HS-5 (cell line): ENCODE measurements at regions not wholly inside any gene's neighbourhood (a gene's known extent, or its start where the extent isn't known, plus 50 kb on each side); places are given as distances from the start of the nearest gene placed in this dataset.
"Not testable (repeated sequence)": the region's sequence is repeated elsewhere in the genome, so short reads cannot be mapped to it uniquely, and the experiment has no call there.

Experiments used
- DNase-seq: peaks from one replicate; pipeline ENCODE4 v3.0.0-alpha.2; 2012; ENCODE audit warnings: low read depth

DNA sequence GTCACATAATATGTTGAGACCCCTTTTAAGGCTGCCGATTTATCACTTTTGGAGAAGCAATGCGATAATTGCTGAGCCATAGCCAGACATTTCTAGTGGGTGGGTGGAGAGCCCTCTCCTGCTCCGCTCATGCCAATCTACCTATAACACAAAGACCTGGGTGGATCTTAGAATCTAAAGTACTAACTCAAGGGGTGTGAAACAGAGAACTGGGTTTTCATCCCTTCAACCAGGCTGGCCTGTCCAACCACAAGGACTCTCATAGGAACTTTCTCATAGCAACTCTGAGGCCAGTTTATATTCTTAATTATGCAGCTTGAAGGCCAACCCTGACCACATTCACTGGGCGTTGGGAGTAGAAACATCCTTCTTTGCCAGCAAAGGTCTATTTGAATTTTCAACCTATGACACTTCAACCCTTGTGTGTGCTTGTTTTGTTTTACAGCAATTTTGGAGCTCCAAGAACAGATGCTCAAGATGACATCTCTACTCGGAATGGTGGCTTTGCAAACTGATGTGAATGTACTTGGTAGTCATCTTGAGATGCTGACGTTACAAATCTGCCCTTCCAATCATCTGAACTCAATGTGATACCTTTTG lies 1198.2 kb upstream of the AUTS2 start:
- no peak for DNase-seq

DNA sequence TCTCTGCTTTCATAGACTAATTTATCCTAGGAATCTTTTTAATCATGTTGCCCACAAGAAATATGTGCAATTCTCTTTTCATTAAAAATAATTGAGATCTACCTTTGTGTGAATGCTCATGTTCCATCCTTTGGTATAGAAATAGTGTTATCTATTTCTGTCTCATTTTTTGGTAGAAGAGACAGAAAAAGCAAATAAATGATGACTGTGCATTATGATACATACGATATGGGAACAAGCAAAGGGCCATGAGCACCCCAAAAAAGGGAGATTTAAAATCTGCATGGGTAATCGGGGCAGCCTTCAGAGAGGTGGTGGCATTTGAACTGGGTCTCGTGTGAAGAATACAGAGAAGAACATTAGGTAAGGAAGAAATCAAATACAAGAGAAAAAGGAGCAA lies 1197.5 kb upstream of the AUTS2 start:
- no peak for DNase-seq

DNA sequence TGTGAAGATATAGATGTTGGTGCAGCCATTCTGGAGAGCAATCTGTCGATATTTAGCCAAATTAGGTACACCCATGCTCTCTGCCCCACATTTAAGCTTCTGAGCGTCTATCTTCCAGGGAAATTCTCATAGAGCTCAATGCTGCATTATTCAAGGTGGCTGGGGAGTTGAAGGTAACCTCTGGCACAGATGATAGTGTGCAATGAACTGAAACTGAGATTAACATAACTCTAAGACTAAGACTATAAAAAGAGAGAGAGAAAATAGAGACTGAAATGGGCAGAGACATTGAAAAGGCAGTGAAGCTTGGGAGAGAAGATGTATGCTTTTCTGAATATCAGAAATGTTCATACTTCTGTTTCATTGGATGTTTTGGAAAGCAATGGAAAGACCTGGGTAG lies 1197.0 kb upstream of the AUTS2 start:
- no peak for DNase-seq

- no peak for DNase-seq
Measured at GRCh38 chr7:68406480-68406879, 1191.8 kb upstream of the AUTS2 start.

DNA sequence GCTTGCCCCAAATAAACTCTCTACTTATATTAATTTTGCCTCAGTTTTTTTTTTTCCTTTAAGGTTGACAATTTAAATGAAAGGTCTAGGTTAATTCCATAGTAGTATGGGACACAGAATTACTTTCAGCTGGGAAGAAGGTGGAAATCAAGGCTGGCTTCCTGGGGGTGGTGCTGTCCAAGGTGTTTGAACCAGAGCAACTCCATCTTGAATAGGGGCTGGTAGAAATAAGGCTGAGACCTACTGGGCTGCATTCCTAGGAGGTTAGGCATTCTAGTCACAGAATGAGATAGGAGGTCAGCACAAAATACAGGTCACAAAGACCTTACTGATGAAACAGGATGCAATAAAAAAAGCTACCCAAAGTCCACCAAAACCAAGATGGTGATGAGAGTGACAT lies 1190.8 kb upstream of the AUTS2 start:
- DNase-seq, result no peak

- DNase-seq, result no peak
Measured at GRCh38 chr7:68408873-68409272, 1189.4 kb upstream of the AUTS2 start.

GRCh38 chr7:68409851-68410250 lies 1188.4 kb upstream of the AUTS2 start:
- no peak for DNase-seq

DNA sequence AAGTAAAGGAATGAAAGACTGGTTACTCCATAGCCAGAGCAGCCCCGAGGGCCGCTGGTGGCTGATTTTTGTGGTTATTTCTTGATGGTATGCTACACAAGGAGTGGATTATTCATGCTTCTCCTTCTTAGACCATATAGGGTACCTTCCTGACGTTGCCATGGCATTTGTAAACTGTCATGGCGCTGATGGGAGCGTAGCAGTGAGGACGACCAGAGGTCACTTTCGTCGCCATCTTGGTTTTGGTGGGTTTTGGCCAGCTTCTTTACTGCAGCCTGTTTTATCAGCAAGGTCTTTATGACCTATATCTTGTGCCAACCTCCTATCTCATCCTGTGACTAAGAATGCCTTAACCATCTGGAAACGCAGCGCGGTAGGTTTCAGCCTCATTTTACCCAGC lies 1187.6 kb upstream of the AUTS2 start:
- not testable (repeated sequence) for DNase-seq

DNA sequence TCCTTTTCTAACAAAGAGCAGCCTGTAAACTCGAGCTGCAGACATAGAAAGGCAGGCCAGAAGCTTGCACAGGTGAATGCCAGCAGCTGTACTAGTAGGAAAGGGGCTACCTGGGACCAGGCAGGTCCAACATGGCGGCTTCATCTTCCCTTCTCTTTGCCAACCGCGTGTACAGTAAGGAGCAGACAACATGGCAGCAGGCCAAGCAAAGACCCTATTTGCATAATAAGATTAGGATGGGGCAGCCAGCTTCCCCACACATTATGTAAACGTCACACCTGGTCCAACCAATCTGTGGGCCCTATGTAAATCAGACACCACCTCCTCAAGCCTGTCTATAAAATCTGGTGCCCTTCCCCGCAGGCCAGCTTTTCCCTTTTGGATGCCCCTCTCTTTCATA lies 1186.5 kb upstream of the AUTS2 start:
- DNase-seq, result no peak

DNA sequence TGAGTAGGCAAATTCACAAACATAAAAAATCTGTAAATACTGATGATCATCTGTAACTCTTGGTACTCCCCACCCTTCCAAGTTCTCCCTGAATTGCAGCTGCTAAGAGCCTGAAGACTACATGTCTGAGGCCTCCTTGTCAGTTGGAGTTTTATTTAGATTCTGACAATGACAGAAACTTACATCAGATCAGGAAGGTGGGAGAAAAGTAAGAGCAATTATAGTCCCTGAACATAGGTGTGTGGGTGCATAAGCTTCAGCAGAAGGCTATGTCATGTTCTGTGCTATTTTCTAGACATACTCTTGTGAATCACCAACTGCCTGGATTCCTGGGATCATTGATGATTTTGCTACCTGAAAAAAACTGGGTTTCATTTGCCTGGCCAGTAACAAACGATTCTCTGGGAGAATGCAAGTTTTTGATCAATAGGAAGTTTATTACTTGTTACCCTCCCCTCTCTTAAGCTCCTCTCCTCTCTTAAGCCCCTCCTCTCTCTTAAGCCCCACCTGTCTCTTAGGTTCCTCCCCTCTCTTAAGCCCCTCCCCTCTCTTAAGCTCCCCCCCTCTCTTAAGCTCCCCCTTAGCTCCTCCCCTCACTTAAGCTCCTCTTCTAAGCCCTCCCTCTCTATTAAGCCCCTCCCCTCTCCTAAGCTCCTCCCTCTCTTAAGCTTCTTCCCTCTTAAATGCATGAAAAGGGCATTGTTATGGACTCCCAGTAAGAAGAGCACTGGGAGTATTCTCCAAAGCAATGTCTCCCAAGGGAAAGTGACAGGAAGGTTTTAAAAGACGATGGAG lies 1183.4 kb upstream of the AUTS2 start:
- DNase-seq, result no peak

GRCh38 chr7:68417002-68417401 lies 1181.3 kb upstream of the AUTS2 start:
- DNase-seq, result no peak

- no peak for DNase-seq
Measured at GRCh38 chr7:68417659-68418058, 1180.6 kb upstream of the AUTS2 start.

- DNase-seq, result no peak
Measured at GRCh38 chr7:68420342-68421192, 1177.7 kb upstream of the AUTS2 start.

- no peak for DNase-seq
Measured at GRCh38 chr7:68421712-68422111, 1176.6 kb upstream of the AUTS2 start.

DNA sequence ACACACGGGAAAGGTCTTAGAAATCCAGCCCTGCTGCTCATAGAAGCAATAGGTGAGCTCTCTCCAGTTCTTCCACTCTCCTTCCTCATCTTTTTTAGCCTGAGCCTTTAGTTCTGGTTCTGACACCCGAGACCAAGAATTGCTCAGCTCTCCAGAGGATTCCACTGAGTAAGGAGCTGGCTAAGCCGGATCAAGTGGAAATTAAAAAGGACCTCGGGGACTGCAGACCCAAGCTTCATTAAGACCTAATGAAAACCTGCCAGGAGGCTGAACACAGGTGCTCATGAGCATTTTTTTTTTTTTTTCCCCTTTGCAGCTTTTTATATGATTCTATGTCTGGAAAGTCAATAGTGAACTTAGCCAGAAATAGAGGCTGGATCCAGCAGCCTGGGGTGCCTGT lies 1176.0 kb upstream of the AUTS2 start:
- DNase-seq, result no peak

- DNase-seq, result no peak
Measured at GRCh38 chr7:68423356-68423755, 1174.9 kb upstream of the AUTS2 start.

- DNase-seq, result no peak
Measured at GRCh38 chr7:68424658-68425297, 1173.5 kb upstream of the AUTS2 start.

DNA sequence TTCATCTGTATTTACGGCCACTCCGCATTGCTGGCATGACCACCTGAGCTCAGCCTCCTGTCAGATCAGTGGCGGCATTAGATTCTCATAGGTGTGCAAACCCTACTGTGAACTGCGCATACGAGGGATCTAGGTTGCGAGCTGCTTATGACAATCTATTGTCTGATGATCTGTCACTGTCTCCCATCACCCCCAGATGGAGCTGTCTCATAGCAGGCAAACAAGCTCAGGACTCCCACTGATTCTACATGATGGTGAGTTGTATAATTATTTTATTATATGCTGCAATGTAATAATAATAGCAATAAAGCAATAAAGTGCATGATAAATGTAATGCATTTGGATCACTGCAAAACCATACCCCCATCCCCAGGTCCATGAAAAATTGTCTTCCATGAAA lies 1172.9 kb upstream of the AUTS2 start:
- no peak for DNase-seq

- DNase-seq, result no peak
Measured at GRCh38 chr7:68429411-68430117, 1168.7 kb upstream of the AUTS2 start.

DNA sequence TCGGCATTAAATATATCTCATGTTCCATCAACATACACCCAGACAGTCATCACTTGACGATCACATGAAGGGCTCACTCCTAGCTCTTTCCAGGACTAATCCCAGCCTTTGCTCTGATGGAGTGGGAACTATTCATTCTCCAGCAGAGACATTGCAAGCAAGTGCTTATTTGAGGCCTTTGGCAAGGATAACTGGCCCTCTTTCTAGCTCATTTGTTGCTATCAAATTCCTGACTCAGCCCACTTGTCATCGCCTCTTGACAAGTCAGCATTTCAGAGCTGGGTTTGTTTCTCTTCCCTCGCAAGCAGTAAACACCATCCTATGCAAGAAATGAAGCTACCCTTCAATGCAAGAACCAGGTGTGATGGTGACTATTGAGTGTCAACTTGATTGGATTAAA lies 1165.7 kb upstream of the AUTS2 start:
- no peak for DNase-seq

- DNase-seq, result no peak
Measured at GRCh38 chr7:68433462-68434070, 1164.7 kb upstream of the AUTS2 start.
